ENCODE measurements at regions not wholly inside any gene's neighbourhood (a gene's known extent, or its start where the extent isn't known, plus 50 kb on each side); places are given as distances from the start of the nearest gene placed in this dataset.
"Not testable (repeated sequence)": the region's sequence is repeated elsewhere in the genome, so short reads cannot be mapped to it uniquely, and the experiment has no call there.

GRCh38 chr6:147651-148050 is 144.6 kb upstream of the DUSP22 start:
- DNase-seq, result not testable (repeated sequence)

DNA sequence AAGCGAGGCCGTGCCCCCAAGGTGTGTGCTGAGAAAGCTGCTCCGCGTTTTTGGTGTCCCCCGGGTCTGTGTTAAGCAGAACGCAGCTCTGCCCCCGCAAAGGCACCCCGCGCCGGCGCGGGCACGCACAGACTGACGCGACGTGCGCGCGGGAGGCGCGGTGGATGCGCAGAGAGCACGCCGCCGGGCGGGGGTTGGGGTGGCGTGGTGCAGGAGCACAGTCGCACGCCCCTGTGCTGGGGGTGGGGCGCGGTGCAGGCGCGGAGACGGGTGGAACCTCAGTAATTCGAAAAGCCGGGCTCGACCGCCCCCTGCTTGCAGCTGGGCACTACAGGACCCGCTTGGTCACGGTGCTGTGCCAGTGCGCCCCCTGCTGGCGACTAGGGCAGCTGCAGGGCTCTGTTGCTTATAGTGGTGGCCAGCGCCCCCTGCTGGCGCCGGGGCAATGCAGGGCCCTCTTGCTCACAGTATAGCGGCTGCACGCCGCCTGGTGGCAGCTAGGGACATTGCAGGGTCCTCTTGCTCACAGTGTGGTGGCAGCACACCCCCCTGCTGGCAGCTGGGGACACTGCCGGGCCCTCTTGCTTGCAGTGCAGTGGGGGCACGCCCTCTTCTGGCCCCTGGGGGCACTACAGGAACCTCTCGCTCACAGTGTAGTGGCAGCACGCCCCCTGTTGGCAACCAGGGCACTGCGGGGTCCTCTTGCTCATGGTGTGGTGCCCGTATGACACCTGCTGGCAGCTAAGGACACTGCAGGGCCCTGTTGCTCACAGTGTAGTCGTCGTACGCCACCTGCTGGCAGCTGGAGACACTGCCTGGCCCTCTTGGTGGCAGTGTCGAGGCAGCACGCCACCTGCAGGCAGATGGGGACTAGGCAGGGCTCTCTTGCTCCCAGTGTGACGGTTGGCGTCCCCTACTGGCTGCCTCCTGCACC is 144.0 kb upstream of the DUSP22 start:
- peak; percentile 61 for DNase-seq

GRCh38 chr6:150147-150546 is 142.1 kb upstream of the DUSP22 start:
- not testable (repeated sequence) for DNase-seq

DNA sequence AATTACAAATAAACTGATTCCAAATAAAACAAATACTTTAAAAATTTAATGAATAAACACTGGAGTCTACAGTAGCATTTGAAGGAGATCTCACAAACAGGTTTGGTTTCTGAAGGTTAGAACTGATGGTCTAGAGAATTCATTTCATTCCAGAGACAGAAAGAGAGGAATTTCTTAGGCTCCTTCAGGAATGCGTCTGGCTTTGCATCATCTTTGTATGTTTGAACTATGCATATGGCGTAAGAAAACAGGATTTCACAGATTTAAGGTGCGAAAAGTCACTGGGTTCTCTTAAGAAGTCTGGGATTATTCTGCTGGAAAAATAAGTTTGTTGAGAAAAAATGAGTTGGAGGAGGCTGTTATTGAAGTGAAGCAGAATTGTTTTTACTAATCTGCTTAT is 139.9 kb upstream of the DUSP22 start:
- not testable (repeated sequence) for DNase-seq

- DNase-seq, result peak; percentile 68
Measured at GRCh38 chr6:153026-153425, 139.3 kb upstream of the DUSP22 start.

DNA sequence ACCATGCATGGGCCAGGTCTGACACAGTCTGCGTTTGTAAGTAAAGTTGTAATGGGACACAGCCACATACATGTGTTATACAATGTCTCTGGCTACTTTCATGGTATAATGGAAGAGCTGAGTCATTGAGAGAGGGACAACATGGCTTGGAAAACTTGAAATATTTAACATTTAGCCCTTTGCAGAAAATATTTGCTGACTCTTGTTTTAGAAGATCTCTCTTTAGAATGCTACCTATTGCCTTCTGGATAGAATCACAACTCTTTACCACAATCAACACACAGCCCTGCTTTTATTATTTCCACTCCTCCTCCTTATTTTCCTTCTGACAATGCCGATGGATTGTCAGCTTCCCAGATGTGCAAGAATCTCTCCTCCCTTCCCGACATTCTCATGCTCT is 138.4 kb upstream of the DUSP22 start:
- DNase-seq, result not testable (repeated sequence)

- not testable (repeated sequence) for DNase-seq
Measured at GRCh38 chr6:154321-155092, 137.8 kb upstream of the DUSP22 start.

- DNase-seq, result no peak
Measured at GRCh38 chr6:156010-156409, 136.3 kb upstream of the DUSP22 start.

GRCh38 chr6:156441-157140 is 135.7 kb upstream of the DUSP22 start:
- DNase-seq, result not testable (repeated sequence)

- not testable (repeated sequence) for DNase-seq
Measured at GRCh38 chr6:157176-157575, 135.1 kb upstream of the DUSP22 start.

DNA sequence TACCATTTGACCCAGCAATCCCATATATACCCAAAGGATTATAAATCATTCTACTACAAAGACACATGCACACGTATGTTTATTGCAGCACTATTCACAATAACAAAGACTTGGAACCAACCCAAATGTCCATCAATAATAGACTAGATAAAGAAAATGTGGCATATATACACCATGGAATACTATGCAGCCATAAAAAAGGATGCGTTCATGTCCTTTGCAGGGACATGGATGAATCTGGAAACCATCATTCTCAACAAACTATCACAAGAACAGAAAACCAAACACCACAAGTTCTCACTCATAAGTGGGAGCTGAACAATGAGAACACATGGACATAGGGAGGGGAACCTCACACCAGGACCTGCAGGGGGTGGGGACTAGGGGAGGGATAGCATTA is 130.6 kb upstream of the DUSP22 start:
- not testable (repeated sequence) for DNase-seq

DNA sequence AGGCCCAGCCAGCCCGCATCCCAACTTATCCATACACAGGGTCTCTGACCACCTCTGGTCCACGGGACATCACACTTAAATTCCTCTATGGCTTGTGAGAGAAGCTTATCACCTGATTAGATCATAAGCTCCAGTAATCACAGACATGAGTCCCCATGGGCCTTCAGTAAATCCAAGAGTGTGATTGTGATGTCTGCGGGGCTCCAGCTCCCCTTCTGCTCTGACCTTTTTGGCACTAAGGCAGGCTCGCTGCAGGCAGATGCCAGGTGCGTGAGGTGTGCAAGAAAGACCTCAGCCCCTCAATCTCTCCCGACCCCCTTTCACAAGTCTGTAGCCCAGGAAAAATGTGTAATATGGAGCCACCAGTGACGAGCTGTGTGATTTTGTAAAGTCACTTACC is 127.6 kb upstream of the DUSP22 start:
- DNase-seq, result no peak

DNA sequence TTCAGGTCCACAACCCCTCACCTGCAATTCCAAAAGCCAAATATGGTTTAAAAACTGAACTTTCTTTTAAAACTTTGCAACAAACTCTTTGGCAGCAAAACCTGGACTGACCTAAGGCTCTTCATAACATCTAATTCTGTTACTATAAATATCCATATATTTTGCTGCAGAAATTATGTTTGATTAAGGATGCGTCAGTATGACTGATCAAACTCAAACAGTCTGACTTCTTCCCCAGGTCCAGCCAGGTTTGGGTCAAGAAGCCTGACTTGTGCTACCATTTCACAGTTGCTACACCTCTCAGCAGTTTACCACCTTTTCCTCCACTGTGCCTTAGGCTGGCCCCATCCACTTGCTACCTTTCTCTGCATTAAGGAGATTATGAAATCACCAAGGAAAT is 127.0 kb upstream of the DUSP22 start:
- no peak for DNase-seq

DNA sequence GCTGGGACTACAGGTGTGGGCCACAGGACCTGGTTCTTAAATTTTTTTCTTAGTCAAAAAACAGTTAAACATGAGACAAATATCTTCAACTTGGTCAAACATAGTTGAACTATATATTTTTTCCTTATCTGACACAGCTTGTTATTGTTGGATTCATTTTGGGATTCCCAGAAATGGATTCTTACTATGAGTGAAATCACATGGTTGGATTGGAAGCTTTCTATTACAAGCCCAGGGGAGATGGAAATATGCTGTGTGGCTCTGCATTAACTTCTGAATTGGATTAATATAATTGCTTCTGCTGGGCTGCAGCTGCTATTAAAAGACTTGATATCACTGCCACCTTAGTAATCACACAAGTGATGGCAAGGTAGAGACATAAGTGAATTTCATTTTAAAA is 126.4 kb upstream of the DUSP22 start:
- no peak for DNase-seq

DNA sequence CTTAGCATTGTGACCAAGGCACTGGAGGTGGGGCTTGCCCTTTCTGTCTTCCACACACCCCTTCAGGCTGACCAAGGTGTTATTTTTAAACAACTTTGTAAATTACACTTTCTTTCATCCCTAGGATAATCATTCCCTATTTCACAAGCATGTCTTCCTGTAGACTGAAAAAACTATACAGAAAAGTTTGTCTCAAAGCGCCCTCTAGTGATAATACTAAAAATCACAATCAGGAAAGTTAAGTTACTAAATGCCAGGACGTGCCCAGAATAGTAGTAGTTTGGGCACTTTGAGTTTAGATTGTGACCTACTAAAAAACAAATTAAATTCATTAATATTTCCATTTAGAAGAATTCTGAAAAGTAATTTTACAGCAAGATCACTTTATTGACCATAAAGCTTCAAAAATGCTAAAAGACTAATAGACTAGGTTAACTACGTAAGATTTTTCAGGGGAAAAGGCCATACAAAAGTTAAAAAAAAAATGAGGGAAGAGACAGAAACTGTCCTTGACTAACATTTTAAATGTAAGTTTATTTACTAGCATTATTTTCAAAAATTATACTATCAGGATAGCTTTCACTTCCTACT is 123.3 kb upstream of the DUSP22 start:
- no peak for DNase-seq

GRCh38 chr6:174036-174435 is 118.3 kb upstream of the DUSP22 start:
- no peak for DNase-seq

- no peak for DNase-seq
Measured at GRCh38 chr6:175680-176079, 116.6 kb upstream of the DUSP22 start.

GRCh38 chr6:176766-177165 is 115.5 kb upstream of the DUSP22 start:
- no peak for DNase-seq

GRCh38 chr6:178119-178518 is 114.2 kb upstream of the DUSP22 start:
- DNase-seq, result no peak

GRCh38 chr6:178929-179328 is 113.4 kb upstream of the DUSP22 start:
- DNase-seq, result not testable (repeated sequence)

DNA sequence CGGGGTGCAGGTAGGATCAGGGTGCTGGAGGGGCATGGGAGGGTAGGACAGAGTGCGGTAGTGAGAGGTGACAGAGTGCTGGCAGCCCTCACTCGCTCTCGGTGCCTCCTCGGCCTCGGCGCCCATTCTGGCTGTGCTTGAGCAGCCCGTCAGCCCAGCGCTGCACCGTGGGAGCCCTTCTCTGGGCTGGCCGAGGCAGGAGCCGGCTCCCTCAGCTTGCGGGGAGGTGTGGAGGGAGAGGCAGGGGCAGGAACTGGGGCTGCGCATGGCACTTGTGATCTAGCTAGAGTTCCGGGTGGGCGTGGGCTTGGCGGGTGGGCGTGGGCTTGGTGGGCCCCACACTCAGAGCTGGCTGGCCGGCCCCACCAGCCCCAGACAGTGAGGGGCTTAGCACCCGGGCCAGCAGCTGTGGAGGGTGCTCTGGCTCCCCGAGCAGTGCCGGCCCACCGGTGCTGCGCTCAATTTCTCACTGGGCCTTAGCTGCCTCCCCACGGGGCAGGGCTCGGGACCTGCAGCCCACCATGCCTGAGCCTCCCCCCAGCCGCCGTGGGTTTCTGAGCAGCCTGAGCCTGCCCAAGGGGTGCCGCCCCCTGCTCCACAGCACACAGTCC is 112.8 kb upstream of the DUSP22 start:
- no peak for DNase-seq

GRCh38 chr6:180091-180694 is 112.1 kb upstream of the DUSP22 start:
- DNase-seq, result not testable (repeated sequence)
